ENCODE measurements at regions not wholly inside any gene's neighbourhood (a gene's known extent, or its start where the extent isn't known, plus 50 kb on each side); places are given as distances from the start of the nearest gene placed in this dataset.

DNA sequence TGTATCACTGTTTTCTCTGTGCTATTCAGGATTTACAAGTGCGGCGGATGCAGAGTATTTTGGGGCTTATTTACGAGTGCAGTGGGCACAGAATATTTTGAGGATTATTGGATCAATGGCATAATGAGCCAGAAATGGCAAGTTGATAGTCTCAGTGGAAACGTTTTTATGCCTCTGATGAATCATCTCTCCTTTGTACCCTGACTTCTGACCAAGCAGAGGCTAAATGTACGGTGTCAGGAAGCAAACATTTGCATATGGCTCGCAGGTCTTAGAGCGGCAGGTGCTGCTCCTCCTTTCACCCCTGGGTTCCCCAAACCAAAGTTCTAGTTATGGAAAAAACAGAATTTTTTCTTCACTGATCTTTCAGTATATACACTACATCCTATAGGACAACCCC, 94.5 kb downstream of the LIG4 start:
- ATAC-seq = no peak
- Histone ChIP-seq H3K27ac (no peak overlapping the region), H3K4me1 (no peaks in the 10 kb centered on the region), H3K36me3 (no peaks in the 10 kb centered on the region), H3K9me3 (no peaks in the 10 kb centered on the region), H3K4me3 (no peak overlapping the region), H3K27me3 (no peaks in the 10 kb centered on the region)
- TF ChIP-seq CTCF (IDR thresholded peaks at IDR 0.05) (no peak), POLR2A (IDR thresholded peaks at IDR 0.05) (no peak)
- DNase-seq = no peak
- WGBS (ENCODE audit: insufficient coverage, low coverage, low lambda C conversion rate, missing lambda C conversion rate) = 51% methylated on average over 7 of the region's 7 CpGs
- intact Hi-C loops (cut with DNase I) = no loop called here

GRCh38 chr13:108120302-108120701, 95.0 kb downstream of the LIG4 start:
- intact Hi-C loops (cut with DNase I) = no loop called here
- H3K27ac ChIP-seq = no peak overlapping the region
- DNase-seq (no peak), ATAC-seq (no peak)
- H3K4me1 ChIP-seq = no peaks in the 10 kb centered on the region
- H3K9me3 ChIP-seq = no peaks in the 10 kb centered on the region
- WGBS (ENCODE audit: insufficient coverage, low coverage, low lambda C conversion rate, missing lambda C conversion rate) = 47% methylated on average over 5 of the region's 6 CpGs
- TF ChIP-seq CTCF (IDR thresholded peaks at IDR 0.05) = no peak
- TF ChIP-seq POLR2A (IDR thresholded peaks at IDR 0.05) = no peak
- no peaks in the 10 kb centered on the region for H3K27me3 ChIP-seq
- no peak overlapping the region for H3K4me3 ChIP-seq
- H3K36me3 ChIP-seq = no peaks in the 10 kb centered on the region

- ATAC-seq (no peak), DNase-seq (no peak)
- no peaks in the 10 kb centered on the region for H3K36me3 ChIP-seq
- H3K4me1 ChIP-seq = no peaks in the 10 kb centered on the region
- 13% methylated on average over 1 of the region's 1 CpG for WGBS (ENCODE audit: insufficient coverage, low coverage, low lambda C conversion rate, missing lambda C conversion rate)
- no peaks in the 10 kb centered on the region for H3K9me3 ChIP-seq
- H3K27ac ChIP-seq = no peak overlapping the region
- intact Hi-C loops (cut with DNase I) = no loop called here
- no peak overlapping the region for H3K4me3 ChIP-seq
- no peaks in the 10 kb centered on the region for H3K27me3 ChIP-seq
- no peak for TF ChIP-seq CTCF (IDR thresholded peaks at IDR 0.05)
- no peak for TF ChIP-seq POLR2A (IDR thresholded peaks at IDR 0.05)
Observed at GRCh38 chr13:108115738-108116137, 99.6 kb downstream of the LIG4 start.

- no peak for TF ChIP-seq CTCF (IDR thresholded peaks at IDR 0.05)
- TF ChIP-seq POLR2A (IDR thresholded peaks at IDR 0.05) = no peak
- ATAC-seq = no peak
- H3K4me3 ChIP-seq = no peak overlapping the region
- no peaks in the 10 kb centered on the region for H3K9me3 ChIP-seq
- WGBS (ENCODE audit: insufficient coverage, low coverage, low lambda C conversion rate, missing lambda C conversion rate) = 53% methylated on average over 4 of the region's 4 CpGs
- DNase-seq = no peak
- no peaks in the 10 kb centered on the region for H3K27me3 ChIP-seq
- H3K36me3 ChIP-seq = no peaks in the 10 kb centered on the region
- H3K4me1 ChIP-seq = no peaks in the 10 kb centered on the region
- H3K27ac ChIP-seq = no peak overlapping the region
- intact Hi-C loops (cut with DNase I) = no loop called here
Observed at GRCh38 chr13:108113407-108113806, 101.9 kb downstream of the LIG4 start.

GRCh38 chr13:108104736-108105135, 110.6 kb downstream of the LIG4 start:
- DNase-seq (no peak), ATAC-seq (no peak)
- no peak overlapping the region for H3K27ac ChIP-seq
- H3K4me1 ChIP-seq = no peaks in the 10 kb centered on the region
- no peak overlapping the region for H3K4me3 ChIP-seq
- H3K27me3 ChIP-seq = no peaks in the 10 kb centered on the region
- 39% methylated on average over 2 of the region's 2 CpGs for WGBS (ENCODE audit: insufficient coverage, low coverage, low lambda C conversion rate, missing lambda C conversion rate)
- intact Hi-C loops (cut with DNase I) = no loop called here
- no peak for TF ChIP-seq POLR2A (IDR thresholded peaks at IDR 0.05)
- no peak for TF ChIP-seq CTCF (IDR thresholded peaks at IDR 0.05)
- no peaks in the 10 kb centered on the region for H3K9me3 ChIP-seq
- no peaks in the 10 kb centered on the region for H3K36me3 ChIP-seq
